ENCODE measurements at regions not wholly inside any gene's neighbourhood (a gene's known extent, or its start where the extent isn't known, plus 50 kb on each side); places are given as distances from the start of the nearest gene placed in this dataset.

GRCh38 chr1:79457562-79458224 lies 451.2 kb upstream of the ADGRL4 start:
- TF ChIP-seq POLR2AphosphoS5 (IDR thresholded peaks at IDR 0.05) (no peak), POLR2A (IDR thresholded peaks at IDR 0.05) (no peak)
- TF ChIP-seq, protein P1, sequence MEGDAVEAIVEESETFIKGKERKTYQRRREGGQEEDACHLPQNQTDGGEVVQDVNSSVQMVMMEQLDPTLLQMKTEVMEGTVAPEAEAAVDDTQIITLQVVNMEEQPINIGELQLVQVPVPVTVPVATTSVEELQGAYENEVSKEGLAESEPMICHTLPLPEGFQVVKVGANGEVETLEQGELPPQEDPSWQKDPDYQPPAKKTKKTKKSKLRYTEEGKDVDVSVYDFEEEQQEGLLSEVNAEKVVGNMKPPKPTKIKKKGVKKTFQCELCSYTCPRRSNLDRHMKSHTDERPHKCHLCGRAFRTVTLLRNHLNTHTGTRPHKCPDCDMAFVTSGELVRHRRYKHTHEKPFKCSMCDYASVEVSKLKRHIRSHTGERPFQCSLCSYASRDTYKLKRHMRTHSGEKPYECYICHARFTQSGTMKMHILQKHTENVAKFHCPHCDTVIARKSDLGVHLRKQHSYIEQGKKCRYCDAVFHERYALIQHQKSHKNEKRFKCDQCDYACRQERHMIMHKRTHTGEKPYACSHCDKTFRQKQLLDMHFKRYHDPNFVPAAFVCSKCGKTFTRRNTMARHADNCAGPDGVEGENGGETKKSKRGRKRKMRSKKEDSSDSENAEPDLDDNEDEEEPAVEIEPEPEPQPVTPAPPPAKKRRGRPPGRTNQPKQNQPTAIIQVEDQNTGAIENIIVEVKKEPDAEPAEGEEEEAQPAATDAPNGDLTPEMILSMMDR (IDR thresholded peaks at IDR 0.05 in 8 of 11, conservative IDR thresholded peaks at IDR 0.05 in 3 of 11): no peak
